Activated naive CD4-positive, alpha-beta T cell treated with anti-CD3 and anti-CD28 coated beads, Interleukin-2, amount 50 U/mL, for 24 hours (primary cell): ENCODE measurements at regions not wholly inside any gene's neighbourhood (a gene's known extent, or its start where the extent isn't known, plus 50 kb on each side); places are given as distances from the start of the nearest gene placed in this dataset.

Experiments used
- H3K27ac Mint-ChIP-seq: one replicate; pipeline ENCODE4 v1.8.0; 2021; ENCODE audit warnings: mild to moderate bottlenecking, mixed read lengths
- H3K27me3 Mint-ChIP-seq: one replicate; pipeline ENCODE4 v1.8.0; 2021; ENCODE audit warnings: mixed read lengths
- H3K36me3 Mint-ChIP-seq: one replicate; pipeline ENCODE4 v1.8.0; 2021; ENCODE audit warnings: mixed read lengths
- H3K4me1 Mint-ChIP-seq: one replicate; pipeline ENCODE4 v1.8.0; 2021; ENCODE audit warnings: mixed read lengths
- H3K4me3 Mint-ChIP-seq: one replicate; pipeline ENCODE4 v1.8.0; 2021; ENCODE audit warnings: mild to moderate bottlenecking, mixed read lengths
- H3K9me3 Mint-ChIP-seq: one replicate; pipeline ENCODE4 v1.8.0; 2021; ENCODE audit warnings: mixed read lengths

- H3K27ac Mint-ChIP-seq = no peak overlapping the region
- no peaks in the 10 kb centered on the region for H3K36me3 Mint-ChIP-seq
- H3K9me3 Mint-ChIP-seq = no peaks in the 10 kb centered on the region
- H3K27me3 Mint-ChIP-seq = peaks cover 4% of the 10 kb centered on the region
- no peak overlapping the region for H3K4me3 Mint-ChIP-seq
- peaks cover 3% of the 10 kb centered on the region for H3K4me1 Mint-ChIP-seq
Measured at GRCh38 chr9:95754533-95755420, 120.7 kb upstream of the ERCC6L2 start.

- peaks cover 4% of the 10 kb centered on the region for H3K27me3 Mint-ChIP-seq
- H3K36me3 Mint-ChIP-seq = no peaks in the 10 kb centered on the region
- H3K27ac Mint-ChIP-seq = no peak overlapping the region
- peaks cover 10% of the 10 kb centered on the region for H3K4me1 Mint-ChIP-seq
- H3K9me3 Mint-ChIP-seq = no peaks in the 10 kb centered on the region
- H3K4me3 Mint-ChIP-seq = no peak overlapping the region
Measured at GRCh38 chr9:95753762-95754465, 121.6 kb upstream of the ERCC6L2 start.

- no peak overlapping the region for H3K27ac Mint-ChIP-seq
- H3K4me1 Mint-ChIP-seq = peaks cover 10% of the 10 kb centered on the region
- no peaks in the 10 kb centered on the region for H3K36me3 Mint-ChIP-seq
- no peaks in the 10 kb centered on the region for H3K9me3 Mint-ChIP-seq
- peaks cover 4% of the 10 kb centered on the region for H3K27me3 Mint-ChIP-seq
- no peak overlapping the region for H3K4me3 Mint-ChIP-seq
Measured at GRCh38 chr9:95752129-95752731, 123.3 kb upstream of the ERCC6L2 start.

GRCh38 chr9:95751520-95751790 lies 124.0 kb upstream of the ERCC6L2 start:
- H3K4me1 Mint-ChIP-seq = peaks cover 10% of the 10 kb centered on the region
- no peak overlapping the region for H3K27ac Mint-ChIP-seq
- peaks cover 4% of the 10 kb centered on the region for H3K27me3 Mint-ChIP-seq
- H3K36me3 Mint-ChIP-seq = no peaks in the 10 kb centered on the region
- H3K4me3 Mint-ChIP-seq = no peak overlapping the region
- no peaks in the 10 kb centered on the region for H3K9me3 Mint-ChIP-seq

GRCh38 chr9:95750725-95751519 lies 124.6 kb upstream of the ERCC6L2 start:
- Mint-ChIP-seq H3K4me3 (peak overlapping the region; percentile 15), H3K4me1 (peaks cover 10% of the 10 kb centered on the region), H3K9me3 (no peaks in the 10 kb centered on the region), H3K27me3 (peaks cover 4% of the 10 kb centered on the region), H3K36me3 (no peaks in the 10 kb centered on the region), H3K27ac (no peak overlapping the region)

GRCh38 chr9:95749493-95749892 lies 126.0 kb upstream of the ERCC6L2 start:
- Mint-ChIP-seq H3K36me3 (no peaks in the 10 kb centered on the region), H3K27ac (no peak overlapping the region), H3K4me1 (peaks cover 10% of the 10 kb centered on the region), H3K27me3 (peaks cover 4% of the 10 kb centered on the region), H3K9me3 (no peaks in the 10 kb centered on the region), H3K4me3 (no peak overlapping the region)

- peaks cover 2% of the 10 kb centered on the region for H3K27me3 Mint-ChIP-seq
Measured at GRCh38 chr9:95746408-95747180, 128.9 kb upstream of the ERCC6L2 start.

GRCh38 chr9:95742821-95743220 lies 132.7 kb upstream of the ERCC6L2 start:
- Mint-ChIP-seq H3K9me3 (no peaks in the 10 kb centered on the region), H3K27me3 (no peaks in the 10 kb centered on the region), H3K36me3 (no peaks in the 10 kb centered on the region), H3K4me1 (no peaks in the 10 kb centered on the region), H3K4me3 (no peak overlapping the region), H3K27ac (no peak overlapping the region)

More at GRCh38 chr9:95746408-95747180, 128.9 kb upstream of the ERCC6L2 start:
- H3K4me1 Mint-ChIP-seq = peaks cover 10% of the 10 kb centered on the region
- H3K27ac Mint-ChIP-seq = peak overlapping the region; percentile 43
- no peaks in the 10 kb centered on the region for H3K9me3 Mint-ChIP-seq
- H3K36me3 Mint-ChIP-seq = no peaks in the 10 kb centered on the region
- H3K4me3 Mint-ChIP-seq = no peak overlapping the region

- Mint-ChIP-seq H3K4me3 (no peak overlapping the region), H3K9me3 (no peaks in the 10 kb centered on the region), H3K4me1 (no peaks in the 10 kb centered on the region), H3K27me3 (no peaks in the 10 kb centered on the region), H3K36me3 (no peaks in the 10 kb centered on the region), H3K27ac (no peak overlapping the region)
Measured at GRCh38 chr9:95741631-95742030, 133.9 kb upstream of the ERCC6L2 start.

GRCh38 chr9:95740217-95741004 lies 135.1 kb upstream of the ERCC6L2 start:
- Mint-ChIP-seq H3K27me3 (no peaks in the 10 kb centered on the region), H3K9me3 (no peaks in the 10 kb centered on the region), H3K4me3 (no peak overlapping the region), H3K36me3 (no peaks in the 10 kb centered on the region), H3K4me1 (peaks cover 3% of the 10 kb centered on the region), H3K27ac (no peak overlapping the region)

GRCh38 chr9:95738438-95738837 lies 137.1 kb upstream of the ERCC6L2 start:
- H3K27ac Mint-ChIP-seq = no peak overlapping the region
- no peaks in the 10 kb centered on the region for H3K27me3 Mint-ChIP-seq
- H3K4me1 Mint-ChIP-seq = peaks cover 18% of the 10 kb centered on the region
- no peak overlapping the region for H3K4me3 Mint-ChIP-seq
- no peaks in the 10 kb centered on the region for H3K9me3 Mint-ChIP-seq
- H3K36me3 Mint-ChIP-seq = no peaks in the 10 kb centered on the region

- H3K36me3 Mint-ChIP-seq = no peaks in the 10 kb centered on the region
- H3K4me3 Mint-ChIP-seq = no peak overlapping the region
- H3K9me3 Mint-ChIP-seq = no peaks in the 10 kb centered on the region
- peaks cover 18% of the 10 kb centered on the region for H3K4me1 Mint-ChIP-seq
- H3K27me3 Mint-ChIP-seq = no peaks in the 10 kb centered on the region
- H3K27ac Mint-ChIP-seq = no peak overlapping the region
Measured at GRCh38 chr9:95736891-95737522, 138.5 kb upstream of the ERCC6L2 start.

GRCh38 chr9:95736370-95736769 lies 139.1 kb upstream of the ERCC6L2 start:
- no peaks in the 10 kb centered on the region for H3K36me3 Mint-ChIP-seq
- peaks cover 18% of the 10 kb centered on the region for H3K4me1 Mint-ChIP-seq
- H3K4me3 Mint-ChIP-seq = no peak overlapping the region
- no peaks in the 10 kb centered on the region for H3K9me3 Mint-ChIP-seq
- H3K27me3 Mint-ChIP-seq = no peaks in the 10 kb centered on the region
- no peak overlapping the region for H3K27ac Mint-ChIP-seq

GRCh38 chr9:95735701-95736100 lies 139.8 kb upstream of the ERCC6L2 start:
- Mint-ChIP-seq H3K9me3 (no peaks in the 10 kb centered on the region), H3K36me3 (peaks cover 2% of the 10 kb centered on the region), H3K4me1 (peaks cover 18% of the 10 kb centered on the region), H3K27ac (no peak overlapping the region), H3K4me3 (no peak overlapping the region), H3K27me3 (no peaks in the 10 kb centered on the region)
